ENCODE measurements at regions not wholly inside any gene's neighbourhood (a gene's known extent, or its start where the extent isn't known, plus 50 kb on each side); places are given as distances from the start of the nearest gene placed in this dataset.

GRCh38 chr6:85050149-85050548 lies 285.8 kb upstream of the TBX18 start:
- TF ChIP-seq CEBPB (IDR thresholded peaks at IDR 0.05), result no peak
- no peak for TF ChIP-seq TAF1 (IDR thresholded peaks at IDR 0.05; ENCODE audit: low read depth)

Data from Ishikawa (cell line).